ENCODE measurements at regions not wholly inside any gene's neighbourhood (a gene's known extent, or its start where the extent isn't known, plus 50 kb on each side); places are given as distances from the start of the nearest gene placed in this dataset.

DNA sequence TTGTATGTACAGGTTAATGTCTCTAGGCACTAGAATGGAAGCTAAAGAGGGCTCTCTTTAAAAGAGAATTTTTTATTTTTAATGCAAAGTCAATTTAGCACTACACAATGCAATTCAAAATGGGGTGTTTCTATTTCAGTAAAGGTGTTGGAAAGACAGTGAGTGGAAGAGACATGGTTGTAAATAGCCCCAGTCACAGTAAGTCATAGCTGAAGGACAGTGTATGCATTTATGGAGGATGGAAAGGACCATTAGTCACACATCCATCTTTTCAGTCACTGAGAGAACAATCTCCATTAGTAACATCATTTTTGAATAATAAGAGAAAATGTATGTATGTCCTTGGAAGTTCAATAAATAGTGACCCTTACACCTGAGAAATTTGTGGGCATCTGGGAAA lies 148.0 kb downstream of the PDHA2 start:
- no peak for DNase-seq (ENCODE audit: low spot score)

DNA sequence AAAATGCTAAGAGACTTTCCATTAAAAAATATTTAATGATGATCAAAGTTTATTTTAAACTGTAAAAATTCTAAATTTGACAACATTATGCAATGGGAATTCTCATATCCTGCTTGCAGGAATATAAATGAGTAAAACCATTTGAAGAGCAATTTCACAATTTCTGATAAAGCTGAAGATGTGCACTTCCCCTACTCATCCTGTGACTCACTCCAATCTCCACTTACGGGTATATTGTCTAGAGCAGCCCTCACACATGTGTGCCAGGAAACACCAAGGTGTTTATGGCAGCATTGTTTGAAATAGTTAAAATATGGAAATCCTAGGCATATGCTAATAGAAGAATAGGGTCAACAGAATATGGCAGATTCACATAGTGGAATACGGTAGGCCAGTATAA lies 158.4 kb downstream of the PDHA2 start:
- DNase-seq (ENCODE audit: low spot score) = no peak

DNA sequence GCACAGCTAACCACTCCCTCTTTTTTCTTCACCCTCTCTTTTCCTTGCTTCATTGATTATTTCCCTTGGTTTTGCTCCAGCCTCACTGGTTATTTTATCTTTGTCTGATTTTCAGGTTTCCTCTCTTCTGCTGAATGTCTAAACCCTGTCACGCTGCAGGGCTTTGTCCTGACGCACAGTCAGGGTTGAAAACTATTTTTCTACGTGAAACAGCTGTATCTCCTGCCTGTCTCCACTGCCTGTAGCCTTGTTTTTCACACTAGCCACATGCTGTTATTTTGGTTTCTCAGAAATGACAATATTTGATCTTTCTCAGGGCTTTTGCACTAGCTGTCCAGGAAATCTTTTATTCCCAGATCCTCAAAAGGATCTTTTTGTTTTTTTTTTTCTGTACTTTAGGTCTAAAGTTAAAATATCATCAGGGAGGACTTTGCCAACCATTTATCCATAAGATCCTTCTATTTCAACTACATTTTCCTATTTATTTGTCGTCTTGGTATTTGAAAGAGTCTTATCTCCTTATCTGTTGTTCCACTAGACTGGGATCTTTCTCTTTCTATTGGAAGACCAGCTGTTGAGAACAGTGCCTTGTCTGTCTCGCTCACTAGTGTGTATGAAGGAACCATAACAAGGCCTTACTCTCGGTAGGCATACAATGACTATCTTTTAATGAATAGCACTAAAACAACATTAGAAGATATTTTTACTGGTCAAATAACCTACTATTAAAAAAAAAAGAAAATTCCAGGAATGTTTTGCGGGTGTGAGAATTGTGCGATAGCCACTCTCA lies 164.3 kb downstream of the PDHA2 start:
- no peak for DNase-seq (ENCODE audit: low spot score)

DNA sequence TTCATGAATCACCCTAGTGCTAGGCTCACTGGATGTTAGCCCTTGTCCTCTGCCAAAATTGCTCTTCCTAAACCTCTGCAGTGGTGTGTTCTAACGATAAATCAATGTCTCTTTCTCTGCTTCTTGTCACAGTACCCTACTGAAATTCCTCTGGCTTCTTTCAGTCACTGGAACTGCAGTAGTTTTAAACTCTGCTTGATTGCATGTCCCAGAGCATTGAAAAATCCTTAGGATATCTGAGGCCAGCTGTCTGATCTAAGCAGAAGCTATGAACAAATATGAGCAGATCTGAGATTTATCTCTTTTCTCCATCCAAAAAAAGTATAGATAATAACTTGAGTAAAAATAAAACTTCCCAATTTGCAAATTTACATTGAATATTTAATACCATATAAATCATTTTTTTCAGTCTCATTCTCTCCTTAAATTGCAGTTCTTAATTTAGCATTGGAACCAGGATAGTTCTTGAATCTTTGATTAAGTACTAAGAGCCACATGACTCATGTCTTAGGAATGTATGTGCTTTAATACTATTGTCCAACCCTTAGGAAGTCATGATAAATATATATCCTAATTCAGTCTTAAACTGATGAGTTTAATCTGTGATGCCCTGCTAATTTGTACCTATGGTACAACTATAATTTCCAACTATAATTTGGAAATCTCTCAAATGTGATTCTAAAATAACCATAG lies 169.7 kb downstream of the PDHA2 start:
- DNase-seq (ENCODE audit: low spot score) = no peak

DNA sequence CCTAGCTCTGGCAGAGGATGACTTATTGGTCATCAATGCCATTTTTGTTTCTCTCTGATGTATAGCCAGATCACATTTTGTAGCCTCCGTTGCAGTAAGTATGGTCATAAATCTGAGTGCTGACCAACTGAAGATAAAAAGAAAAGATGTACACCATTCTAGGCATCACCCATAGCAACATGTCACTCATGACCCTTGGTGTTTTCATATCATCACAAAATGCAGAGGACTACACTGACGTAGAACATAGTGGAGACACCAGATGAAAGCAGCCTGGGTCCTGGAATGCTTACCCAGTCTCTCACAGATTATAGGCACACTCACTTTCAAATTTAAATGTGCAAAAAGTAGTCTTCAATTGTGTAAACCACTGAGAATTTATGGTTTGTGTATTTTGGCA lies 172.8 kb downstream of the PDHA2 start:
- no peak for DNase-seq (ENCODE audit: low spot score)

DNA sequence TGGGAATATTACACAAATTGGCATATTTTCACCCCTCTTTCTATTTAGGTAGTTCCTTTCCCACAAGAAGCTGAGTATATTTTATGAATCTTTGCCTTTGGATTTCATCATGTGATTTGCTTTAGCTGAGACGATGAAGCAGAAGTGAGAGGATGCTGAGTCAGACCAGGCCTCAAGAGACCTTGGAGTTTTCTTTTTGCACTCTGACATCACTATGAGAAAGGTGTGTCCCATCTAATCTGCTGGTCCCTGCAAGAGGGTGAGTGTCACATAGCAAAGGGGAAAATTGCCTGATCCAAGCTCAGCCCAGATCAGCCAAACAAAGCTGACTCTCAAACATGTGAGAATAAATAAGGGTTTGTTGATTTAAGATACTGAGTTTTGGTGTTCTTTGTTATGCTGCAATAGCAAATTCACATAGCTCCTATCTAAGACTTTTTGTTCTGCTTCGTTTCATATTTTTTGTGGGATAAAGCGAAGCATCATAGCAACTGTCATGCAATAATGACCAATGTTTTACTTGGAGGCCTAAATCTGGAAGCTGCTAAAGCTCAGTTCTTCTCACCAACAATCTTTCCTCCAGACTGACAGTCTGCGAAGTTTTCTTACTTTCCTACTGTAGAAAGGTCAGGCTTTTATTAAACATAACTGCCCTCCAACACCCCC lies 176.9 kb downstream of the PDHA2 start:
- no peak for DNase-seq (ENCODE audit: low spot score)

DNA sequence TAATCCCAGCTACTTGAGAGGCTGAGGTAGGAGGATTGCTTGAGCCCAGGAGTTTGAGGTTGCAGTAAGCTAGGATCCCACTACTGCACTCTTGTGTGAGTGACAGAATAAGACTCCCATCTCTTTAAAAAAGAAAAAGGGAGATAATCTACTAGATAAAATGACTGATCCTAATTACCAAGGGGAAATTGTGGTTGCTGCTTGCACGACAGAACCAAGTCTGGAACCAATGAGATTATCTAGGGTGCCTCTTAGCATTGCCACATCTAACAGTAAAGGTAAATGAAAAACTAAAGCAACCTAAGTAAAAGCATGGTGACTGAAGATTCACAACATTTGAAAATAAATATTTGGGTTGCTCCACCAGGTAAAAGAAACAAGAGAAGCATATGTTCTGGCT lies 185.1 kb downstream of the PDHA2 start:
- no peak for DNase-seq (ENCODE audit: low spot score)

DNA sequence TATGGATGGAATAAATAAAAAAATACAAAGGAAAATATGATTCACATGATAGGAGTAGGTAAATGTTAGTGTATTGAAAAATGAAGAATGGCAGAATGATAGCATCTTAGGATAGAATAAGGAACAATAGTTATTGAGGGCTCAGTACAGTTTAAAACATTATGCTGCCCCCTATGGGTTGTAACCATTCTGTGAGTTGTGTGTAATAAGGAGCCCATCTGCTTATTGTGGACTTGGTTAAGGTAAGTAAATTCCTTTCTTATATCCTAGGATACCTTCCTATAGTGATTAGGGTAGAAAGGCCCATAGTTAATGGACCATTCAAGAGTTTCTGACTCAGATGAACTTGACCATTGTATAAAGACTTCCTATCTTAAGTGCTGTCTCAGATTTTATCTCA lies 195.8 kb downstream of the PDHA2 start:
- no peak for DNase-seq (ENCODE audit: low spot score)

DNA sequence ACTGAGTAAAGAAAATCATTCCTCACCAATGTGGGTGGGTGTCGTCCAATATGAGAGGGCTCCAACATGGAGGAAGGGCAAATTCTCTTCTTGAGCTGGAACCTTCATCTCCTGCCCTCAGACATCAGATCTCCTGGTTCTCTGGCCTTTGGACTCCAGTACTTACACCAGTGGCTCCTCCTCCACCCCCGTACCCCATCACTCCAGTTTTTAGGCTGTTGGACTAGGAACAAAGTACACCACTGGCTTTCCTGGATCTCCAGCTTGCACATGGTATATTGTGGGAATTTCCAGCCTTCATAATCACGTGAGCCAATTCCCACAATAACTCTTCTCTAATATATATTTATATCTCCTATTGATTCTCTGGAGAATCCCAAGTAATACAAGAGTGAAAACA lies 196.9 kb downstream of the PDHA2 start:
- DNase-seq (ENCODE audit: low spot score) = no peak

DNA sequence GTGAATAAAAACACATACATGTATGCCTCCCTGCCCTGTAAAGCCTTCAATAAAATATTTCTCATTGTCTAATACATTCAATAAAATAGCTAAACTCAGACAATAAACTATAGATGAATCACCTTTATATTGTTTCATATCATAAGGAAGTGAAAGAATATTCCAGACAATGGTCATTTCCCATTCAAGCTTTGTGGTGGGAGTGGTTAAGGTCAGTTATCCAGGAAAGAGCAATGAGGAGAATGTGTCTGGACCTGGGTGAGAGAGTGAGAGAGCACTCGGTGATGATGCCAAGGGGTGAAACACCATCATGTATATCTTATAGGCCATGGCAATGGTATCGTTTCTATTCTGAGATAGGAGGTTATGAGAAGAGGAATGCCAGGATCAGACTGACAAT lies 197.8 kb downstream of the PDHA2 start:
- no peak for DNase-seq (ENCODE audit: low spot score)

DNA sequence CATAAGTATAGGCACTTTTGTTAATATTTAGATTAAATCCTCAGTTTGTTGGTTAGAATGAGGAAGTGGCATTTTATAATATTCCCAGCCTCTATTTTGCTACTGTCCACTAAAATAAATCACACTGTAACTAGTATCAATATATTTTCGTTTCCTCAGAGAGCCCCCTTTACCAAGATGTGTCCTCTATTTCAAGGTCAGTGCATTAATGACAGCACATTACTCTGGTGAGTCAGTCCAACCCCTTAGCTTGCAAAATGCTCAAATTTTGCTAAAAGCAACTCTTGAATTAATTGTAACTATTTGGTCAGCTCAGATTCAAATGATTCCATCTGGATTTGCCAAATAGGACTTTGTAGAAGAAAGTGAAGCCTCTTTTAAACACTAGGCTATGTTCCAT lies 199.3 kb downstream of the PDHA2 start:
- DNase-seq (ENCODE audit: low spot score) = no peak

DNA sequence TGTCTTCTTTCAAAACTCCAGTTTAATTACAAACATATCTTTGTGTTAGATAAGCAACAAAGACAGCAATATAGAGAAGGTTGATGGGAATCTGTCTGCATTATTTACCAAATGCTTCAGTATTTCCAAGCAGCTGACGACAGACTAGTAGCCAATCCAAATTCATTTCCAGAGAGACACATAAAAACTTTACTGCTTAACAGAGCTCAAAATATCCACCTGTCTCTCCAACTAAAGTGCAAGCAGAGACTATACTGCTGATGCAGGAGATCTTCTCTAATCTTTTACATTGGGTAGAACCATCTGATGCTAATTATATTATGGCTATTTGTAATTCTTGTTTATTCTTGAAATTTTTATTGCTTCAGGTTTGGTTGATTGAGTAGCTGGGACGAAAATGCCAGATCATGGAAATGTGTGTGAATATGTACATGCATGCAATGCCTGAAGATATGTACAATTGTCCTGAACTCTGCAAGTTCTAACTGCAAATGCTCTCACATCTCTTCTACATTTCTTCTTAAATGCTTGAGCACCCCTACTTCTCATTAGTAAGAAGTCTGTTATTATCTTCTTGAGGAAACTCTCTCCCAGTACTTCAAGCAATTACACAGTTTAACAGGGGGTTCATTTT lies 200.0 kb downstream of the PDHA2 start:
- DNase-seq (ENCODE audit: low spot score) = no peak

DNA sequence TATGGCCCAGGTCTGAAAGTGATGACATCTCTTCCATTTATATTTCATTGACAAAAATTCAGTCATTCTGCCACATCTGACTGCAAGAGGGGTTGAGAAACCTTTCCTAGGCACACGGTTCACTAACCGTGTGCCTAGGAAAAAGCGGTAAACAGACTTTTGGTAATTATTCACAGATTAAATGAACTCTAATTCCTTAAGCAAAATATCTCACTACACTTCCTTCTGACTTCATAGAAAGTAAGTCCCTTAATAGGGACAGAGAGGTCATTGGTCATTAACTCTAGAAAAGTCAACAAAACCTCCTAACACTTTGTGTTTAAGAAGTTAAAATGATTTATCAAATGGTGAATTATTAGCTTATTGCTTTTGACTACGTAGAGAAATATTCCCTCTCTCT lies 205.1 kb downstream of the PDHA2 start:
- DNase-seq (ENCODE audit: low spot score) = no peak

DNA sequence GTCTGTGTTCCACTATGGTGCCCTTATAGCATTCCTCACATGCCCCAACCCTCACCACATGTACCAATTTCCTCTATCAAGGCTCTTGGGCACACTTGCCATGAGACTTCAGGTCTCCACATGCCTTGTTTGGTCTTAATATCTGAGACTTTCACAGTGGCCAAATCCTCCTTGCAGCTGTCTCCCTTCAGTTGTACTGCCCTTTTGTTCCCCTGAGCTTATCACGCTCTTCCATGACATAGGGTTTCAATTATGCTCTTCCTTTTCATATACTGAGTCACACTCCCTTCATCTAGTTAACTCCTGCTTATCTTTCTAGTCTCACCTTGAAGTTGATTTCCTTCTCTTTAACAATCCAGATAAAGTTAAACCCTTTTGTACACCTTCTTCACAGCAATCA lies 212.9 kb downstream of the PDHA2 start:
- no peak for DNase-seq (ENCODE audit: low spot score)

DNA sequence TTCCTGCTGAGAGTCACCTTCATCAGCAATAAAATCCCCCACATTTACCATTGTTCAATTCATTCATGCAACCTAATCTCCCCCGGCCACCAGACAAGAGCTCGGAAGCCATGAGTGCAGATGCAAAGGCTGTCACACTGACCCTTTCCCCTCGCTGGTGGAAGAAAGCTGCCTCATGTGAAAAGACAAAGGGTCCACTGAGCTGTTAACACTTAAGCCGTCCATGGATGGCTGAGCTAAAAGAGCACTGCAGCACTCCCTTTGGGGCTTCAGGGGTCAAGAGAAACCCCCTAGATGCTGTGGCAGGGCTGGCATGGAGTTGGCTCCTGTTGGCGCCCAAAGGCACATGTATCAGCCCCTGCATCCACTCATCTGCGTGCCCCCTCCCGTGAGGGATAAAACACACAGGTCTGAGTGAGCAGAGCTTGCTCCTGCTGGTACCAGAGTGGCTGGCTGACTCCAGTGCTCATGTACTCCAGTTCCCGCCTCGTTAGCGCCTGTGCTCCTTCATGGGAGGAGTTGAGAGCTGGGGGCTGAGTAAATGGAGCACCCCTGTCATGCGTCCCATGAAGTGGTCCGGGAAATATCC lies 216.5 kb downstream of the PDHA2 start:
- DNase-seq (ENCODE audit: low spot score) = no peak

DNA sequence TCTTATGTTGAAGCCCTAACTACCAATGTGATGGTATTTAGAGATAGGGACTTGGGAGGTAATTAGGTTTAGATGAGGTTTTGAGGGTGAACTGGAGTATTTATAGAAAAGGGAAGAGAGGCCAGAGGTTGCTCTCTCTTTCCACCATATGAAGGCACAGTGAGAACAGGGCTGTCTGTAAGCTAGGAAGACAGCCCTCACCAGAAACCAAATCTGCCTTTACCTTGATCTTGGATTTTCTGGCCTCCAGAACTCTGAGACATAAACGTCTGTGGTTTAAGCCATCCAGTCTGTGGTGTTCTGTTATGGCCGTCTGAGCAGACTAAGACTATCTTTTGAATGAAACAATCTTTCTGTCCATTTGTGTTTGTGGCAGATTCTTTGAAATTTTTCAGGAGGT lies 223.7 kb downstream of the PDHA2 start:
- DNase-seq (ENCODE audit: low spot score) = no peak

DNA sequence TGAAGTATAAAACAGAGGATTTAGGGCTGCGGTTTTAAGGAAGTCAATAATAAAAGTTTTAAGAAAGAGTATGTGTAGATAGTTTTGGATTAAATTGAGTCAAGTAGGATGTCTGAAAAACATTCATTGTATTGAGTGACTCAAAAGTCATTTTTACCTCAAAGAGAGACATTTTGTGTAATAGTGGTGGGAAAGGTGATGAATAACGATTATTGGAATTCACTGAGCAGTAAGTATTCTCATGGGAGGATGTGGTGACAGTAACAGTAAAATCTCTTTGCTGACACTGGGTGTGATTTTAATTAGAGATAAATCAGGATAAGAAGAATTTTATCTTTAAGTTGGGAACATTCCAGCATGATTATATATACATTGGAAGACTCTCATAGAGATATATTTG lies 233.6 kb downstream of the PDHA2 start:
- DNase-seq (ENCODE audit: low spot score) = no peak

DNA sequence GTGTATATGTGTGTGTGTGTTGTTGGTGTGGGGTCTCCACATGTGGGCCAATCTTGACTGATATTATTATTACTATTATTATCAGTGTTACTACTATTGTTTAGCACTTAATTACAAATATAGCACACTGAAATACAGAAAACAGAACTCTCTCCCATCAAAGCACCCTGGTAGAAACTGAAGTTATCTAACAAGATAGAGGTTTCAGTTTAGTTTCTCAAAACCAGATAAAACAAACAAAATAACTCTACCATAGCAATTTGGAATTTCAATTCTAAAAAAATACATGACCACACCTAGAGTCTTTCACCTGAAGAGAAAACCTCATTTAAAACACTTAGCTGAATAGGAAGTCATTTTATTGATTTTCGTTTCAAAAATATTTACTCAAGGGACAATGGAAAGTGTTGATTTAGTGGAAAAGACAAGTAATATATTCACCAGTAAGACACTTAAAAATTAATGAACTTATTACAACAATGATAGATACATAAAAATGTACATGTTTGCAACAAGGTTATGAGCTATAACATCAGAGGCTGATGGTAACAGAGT lies 252.3 kb downstream of the PDHA2 start:
- no peak for DNase-seq (ENCODE audit: low spot score)

DNA sequence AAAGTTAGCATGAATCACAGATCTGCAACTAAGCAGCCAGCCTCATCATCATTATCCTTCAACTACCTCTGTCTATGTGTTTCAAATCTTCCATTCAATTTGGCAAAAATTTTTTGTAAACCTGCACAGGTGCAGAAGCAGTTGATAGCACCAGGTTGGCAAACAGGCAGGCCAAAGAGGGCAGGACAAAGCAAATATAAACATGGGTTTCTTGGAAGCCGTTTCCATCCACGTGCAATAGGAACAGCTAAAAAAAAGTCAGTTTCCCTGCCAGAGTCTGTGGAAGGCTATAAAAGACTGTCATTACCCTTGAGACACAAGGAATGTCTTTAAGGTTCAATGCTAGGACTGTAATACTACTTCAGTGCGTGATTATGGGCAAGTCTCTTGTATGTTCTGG lies 253.2 kb downstream of the PDHA2 start:
- DNase-seq (ENCODE audit: low spot score) = no peak

DNA sequence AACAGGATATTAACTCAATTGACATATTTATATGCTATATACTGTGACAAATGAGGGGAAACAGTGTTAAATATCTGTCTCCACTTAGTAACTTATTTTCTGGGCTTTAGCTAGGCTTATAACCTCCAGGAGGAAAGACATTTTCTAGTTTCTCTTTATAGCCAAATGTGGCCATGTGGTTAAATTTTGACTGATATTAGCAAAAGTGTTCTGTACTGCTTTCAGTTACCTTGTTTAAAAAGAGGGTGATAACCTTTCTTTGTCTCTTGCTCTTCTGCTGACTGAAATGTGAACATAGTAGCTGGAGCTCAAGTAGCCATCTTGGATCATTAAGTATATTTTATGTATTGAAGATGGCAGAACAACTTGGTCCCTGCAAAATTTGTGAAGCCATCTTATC lies 253.7 kb downstream of the PDHA2 start:
- DNase-seq (ENCODE audit: low spot score) = no peak

DNA sequence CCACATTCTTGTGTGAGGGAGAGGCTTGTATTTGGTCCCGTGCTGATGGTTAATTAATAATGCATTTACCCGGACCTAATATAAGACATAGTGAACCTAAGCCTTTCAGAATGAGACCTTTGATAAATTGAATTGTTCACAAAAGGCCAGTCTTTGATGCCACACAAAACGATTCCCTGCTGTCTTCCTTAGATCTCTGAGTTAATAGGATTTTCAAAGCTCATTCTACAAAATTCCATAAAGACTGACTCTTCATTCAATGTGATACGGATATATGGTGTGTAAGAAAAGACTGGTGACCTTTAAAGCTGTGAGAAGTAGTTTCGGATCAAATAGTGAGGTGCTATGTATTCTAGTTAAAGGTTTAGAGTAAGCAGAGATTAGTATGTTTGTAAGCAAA lies 254.3 kb downstream of the PDHA2 start:
- no peak for DNase-seq (ENCODE audit: low spot score)

DNA sequence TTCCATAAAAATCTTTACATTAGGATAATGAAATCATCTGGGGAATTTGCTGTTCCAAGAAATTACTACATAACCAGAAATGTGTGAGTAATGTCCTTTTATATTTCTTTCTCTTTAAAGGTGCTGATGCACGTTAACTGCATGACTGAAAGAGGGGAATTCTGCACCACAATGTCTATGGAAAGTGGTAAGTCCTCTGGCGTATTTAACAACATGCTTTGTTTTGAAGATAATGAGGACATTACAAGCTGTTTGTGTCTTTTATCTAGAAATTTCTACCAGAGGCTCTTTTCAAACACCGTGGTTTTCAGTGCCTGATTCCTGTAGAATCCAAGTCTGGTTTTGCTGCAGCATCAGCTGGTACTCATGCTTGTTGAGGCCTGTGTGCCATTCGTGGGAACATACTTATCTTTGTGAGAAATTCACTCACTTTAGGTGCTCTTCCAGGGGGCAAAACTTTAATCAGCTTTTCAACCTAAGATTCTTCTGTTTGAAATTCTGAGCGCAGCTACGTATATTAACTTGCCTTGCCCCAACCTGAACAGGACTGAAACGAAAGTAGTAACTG lies 257.2 kb downstream of the PDHA2 start:
- no peak for DNase-seq (ENCODE audit: low spot score)
